GM12874 (cell line): ENCODE measurements at regions not wholly inside any gene's neighbourhood (a gene's known extent, or its start where the extent isn't known, plus 50 kb on each side); places are given as distances from the start of the nearest gene placed in this dataset.

Experiments
- TF ChIP-seq, protein P1 (sequence below): IDR thresholded peaks from 2 replicates; pipeline ENCODE4 v1.5.1; 2011; ENCODE audit warnings: low read depth, mild to moderate bottlenecking, control low read depth, low read length, moderate library complexity; ENCODE audit not compliant: insufficient read depth

DNA sequence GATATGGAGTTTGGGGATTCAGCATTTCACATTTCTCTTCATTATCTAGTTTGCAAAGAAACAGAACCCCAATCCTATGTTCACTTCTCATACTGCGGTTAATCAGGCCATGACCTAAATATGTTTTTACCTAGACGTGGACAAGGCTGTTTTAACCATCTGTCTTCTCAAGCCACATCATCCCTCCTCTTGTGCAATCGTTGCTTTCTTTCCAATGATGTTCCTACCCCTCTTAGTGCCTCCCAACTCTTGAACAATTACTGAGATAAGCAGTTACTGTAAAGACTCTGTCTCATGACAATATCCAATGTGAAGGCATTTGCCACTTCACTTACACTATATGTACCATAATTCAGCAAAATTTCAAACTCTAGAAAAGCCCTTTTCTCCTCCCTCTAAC is 406.2 kb downstream of the LIG4 start:
- TF ChIP-seq, protein P1, sequence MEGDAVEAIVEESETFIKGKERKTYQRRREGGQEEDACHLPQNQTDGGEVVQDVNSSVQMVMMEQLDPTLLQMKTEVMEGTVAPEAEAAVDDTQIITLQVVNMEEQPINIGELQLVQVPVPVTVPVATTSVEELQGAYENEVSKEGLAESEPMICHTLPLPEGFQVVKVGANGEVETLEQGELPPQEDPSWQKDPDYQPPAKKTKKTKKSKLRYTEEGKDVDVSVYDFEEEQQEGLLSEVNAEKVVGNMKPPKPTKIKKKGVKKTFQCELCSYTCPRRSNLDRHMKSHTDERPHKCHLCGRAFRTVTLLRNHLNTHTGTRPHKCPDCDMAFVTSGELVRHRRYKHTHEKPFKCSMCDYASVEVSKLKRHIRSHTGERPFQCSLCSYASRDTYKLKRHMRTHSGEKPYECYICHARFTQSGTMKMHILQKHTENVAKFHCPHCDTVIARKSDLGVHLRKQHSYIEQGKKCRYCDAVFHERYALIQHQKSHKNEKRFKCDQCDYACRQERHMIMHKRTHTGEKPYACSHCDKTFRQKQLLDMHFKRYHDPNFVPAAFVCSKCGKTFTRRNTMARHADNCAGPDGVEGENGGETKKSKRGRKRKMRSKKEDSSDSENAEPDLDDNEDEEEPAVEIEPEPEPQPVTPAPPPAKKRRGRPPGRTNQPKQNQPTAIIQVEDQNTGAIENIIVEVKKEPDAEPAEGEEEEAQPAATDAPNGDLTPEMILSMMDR: no peak

DNA sequence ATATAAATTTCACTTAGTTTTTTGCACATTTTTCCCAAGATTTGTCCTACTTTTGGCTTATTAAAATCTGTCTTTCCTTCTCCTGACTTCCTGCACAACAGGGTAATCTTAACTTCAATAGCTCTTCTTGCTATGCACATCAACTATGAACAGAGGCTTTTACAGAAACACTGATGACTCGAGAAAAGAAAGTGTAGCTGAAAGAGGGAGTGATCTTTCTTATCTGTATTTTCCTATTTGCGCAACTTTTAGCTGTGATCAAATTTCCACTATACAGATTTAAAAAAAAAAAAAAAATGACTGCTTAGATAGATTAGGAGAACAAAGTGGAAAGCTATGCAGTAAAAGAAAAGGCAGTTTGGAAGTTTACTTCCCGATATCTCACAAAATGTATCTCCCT is 406.9 kb downstream of the LIG4 start:
- TF ChIP-seq, protein P1: no peak

DNA sequence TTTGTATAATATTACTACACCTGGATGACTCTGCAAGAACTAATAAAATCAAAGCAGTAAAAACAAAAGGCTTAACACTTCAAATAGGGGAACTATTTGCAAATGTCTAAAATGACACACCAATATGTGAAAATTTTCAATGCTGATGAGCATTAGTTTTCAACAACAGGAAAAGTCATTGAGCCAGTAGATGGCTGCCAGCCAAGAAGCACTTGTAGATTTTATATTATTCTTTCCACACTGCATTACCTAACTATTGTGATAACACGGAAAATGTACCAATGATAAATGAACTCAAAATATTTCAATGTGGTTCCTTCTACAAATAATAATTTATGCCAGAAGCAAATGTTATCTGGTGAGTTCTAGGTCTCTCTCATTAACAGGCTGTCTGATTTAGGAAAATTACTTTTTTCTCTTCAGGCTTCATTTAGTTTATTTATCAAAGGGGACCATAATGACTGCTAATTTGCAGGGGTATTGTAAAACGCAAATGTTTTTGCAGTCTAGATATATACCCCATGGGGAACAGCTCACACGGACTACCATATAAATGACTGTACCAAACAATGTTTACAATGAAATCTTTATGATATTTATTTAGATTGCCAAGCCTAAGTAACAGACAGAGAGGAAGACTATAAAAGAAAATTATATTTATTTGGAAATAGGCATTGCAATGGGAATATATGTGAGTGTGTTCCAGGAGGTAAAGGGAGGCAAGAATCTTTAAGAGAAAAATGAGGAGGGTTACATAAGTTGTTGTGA is 407.8 kb downstream of the LIG4 start:
- TF ChIP-seq, protein P1: no peak

DNA sequence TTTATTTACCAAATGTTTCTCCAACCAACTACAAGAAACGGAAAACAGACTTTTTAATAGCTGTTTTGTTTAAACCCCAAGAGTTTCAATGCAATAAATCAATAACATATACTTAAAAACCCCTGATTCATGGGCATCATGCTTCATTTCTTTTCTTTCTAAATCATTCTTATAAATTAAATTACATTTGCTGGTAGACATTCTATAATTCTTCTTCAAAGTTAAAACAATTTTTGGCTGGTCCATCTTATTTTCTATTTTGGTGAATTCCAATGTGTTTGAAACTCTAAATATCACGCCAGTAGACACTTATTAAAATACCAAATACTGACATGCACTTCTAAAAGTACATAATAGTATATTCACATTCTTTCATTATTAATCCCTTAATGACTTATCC is 408.6 kb downstream of the LIG4 start:
- TF ChIP-seq, protein P1: no peak

DNA sequence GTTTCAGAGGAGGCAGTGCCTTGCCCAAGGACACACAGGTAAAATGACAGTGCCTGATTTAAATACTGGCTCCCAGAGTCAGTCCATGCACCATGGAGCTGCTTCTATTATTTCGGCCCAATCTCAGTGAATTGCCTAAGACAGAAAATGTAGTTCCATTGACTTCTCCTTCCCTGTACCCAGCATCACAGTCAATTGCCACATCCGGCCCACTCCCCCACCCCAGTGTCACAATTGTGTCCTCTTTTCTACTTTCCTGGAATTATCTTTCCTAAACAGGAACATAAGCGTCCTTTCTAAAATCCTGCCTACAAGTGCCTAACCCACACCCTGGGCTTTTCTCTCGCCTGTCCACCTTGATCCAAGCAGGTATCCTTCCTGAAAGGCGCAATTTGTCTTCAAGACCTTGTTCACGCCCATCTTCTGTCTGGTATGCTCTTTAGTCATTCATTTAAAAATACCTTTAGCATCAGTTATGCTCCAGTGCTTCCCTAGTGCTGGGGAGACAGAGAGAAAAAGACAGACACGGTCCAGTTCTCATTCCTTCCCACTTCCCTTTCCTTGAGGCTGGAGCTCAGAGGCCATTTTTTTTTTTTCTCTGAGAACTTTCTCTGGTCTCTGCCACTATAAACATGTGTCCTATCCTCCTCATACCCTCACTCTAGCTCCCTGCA is 411.4 kb downstream of the LIG4 start:
- TF ChIP-seq, protein P1: no peak

DNA sequence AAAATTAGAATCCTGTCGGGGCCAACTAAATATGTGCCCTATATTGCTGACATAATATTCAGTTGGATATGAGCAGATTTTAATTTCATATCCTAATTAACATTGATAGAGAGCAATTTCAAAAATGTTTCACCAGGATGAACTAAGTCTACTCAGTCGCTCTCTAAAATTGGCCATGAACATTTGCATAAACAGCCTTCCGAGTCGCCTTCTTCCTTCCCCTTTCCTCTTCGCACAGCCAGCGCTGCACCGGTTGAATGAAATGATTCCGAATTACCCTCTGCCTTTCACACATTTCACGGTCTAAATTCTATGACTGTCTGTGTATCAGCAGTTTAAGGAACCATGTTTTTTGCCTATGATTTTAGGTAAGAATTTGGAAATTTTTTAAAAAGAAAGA is 413.7 kb downstream of the LIG4 start:
- TF ChIP-seq, protein P1: no peak

DNA sequence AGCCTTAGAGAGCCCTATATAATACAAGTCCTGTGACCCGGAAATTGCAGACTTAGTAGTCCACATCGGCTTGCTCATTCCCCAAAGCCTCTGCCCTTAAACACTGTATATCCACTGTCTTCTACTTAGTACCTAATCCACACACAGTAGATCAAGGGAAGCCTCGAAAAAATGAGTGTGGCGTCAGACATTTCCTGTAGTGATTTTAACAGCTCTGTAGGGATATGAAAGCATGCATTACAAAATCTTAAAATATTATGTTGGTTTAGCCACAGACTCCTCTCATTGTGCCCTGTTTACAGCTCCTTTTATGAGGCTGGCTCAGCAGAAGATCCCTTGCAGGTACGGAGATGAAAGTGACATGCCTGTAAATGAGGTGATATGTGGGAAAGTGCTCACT is 416.3 kb downstream of the LIG4 start:
- TF ChIP-seq, protein P1: no peak
